GM18502 (cell line): ENCODE measurements at regions not wholly inside any gene's neighbourhood (a gene's known extent, or its start where the extent isn't known, plus 50 kb on each side); places are given as distances from the start of the nearest gene placed in this dataset.
"Not testable (repeated sequence)": the region's sequence is repeated elsewhere in the genome, so short reads cannot be mapped to it uniquely, and the experiment has no call there.

ENCODE experiments used
- ATAC-seq: cut with Tn5 transposase; IDR thresholded peaks from one replicate; pipeline ENCODE4 v1.9.1; 2021; ENCODE audit warnings: mild to moderate bottlenecking; ENCODE audit not compliant: unreplicated experiment, poor library complexity

DNA sequence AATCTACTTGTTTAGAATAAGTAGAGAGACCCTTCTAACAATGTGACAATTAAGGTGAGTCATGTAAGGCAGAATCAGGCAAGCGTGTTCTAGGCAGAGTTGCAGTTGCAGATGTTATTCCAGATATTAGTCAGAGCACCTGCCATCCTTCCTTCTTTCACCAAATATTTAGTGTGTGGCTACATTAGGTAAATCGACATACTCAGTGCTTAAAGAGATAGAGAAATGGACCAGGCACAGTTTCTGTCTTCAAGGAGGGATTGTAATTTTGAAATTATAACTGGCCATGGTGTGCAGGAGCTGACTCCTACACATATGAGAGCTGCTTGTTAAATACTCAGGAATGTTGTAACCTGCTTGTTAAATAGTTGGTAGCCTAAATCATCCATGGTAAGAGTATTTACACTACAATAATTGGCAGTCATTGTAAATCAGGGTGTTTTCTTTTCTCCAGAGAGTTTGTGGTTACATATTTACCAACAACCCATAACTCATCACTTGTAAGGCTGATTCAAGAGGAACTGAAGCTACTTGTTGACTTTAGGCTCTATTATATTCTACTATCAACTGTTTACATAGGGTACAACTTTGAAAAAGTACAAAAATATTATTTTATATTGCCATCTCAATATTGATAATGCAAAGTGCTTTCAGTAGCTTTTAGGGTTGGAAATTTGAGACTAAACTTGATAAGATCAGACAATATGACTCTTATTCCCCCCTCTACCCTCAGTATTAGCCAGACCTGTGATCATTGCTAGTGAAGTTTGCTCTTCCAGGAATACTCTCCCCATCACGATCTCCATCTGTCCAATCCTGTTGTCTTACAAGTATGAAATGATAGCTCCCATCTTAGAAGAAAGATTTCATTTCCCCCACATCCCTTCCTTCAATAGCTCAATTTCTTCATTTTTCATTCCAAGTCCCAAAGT lies 607.1 kb downstream of the COL12A1 start:
- ATAC-seq: peak; percentile 97

DNA sequence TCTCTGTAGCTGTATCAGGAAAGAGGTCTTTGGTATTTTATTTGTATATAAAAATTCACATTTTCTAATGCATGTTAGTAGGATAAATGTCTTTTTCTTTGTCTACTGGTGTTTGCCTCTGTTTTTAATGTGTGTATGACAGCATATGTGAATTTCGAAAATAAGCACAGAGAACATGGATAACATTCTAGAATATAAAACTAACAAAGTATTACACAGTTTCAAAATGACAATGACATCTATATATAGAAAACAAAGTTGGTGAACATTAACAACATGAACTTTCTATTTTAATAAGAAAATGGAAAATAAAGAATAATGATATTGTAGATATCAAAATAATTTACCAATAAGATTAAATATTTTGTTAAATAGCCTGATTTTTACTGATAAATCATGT lies 608.0 kb downstream of the COL12A1 start:
- ATAC-seq: peak; percentile 41

DNA sequence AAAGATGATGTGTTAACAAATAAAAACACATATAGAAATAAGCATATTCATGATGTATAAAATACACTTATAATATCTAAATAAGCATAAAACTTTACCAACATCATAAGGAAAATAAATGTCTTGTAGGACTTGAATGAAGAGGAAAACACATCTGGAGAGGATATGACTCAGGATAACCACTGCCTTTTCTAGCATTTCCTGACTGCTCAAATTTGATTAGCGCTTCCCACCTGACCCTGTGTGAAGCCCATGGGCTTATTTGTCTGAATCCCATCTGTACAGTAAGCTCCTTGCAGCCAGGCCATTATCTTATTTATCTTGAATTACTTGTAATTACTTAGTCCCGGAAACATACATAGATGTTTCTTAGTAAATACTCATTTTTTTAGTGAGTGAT lies 608.6 kb downstream of the COL12A1 start:
- ATAC-seq: no peak

DNA sequence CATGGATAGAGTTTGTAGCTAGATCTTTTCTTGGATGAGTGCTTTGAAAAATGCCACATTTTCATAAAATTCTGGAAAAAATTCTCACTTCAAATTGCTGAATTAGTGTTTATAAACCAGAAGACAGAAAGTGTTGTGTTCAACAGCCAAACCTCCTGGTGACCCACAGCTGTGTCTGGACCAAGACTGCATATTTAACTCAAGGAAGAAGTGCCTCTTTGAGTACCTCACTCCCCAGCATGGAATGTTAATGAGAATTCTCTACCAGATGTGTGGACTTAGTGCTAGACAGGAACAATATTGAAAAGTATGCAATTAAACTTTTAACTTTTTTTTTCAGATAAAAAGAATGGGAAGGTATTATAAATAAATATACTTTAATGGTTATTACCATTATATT lies 609.3 kb downstream of the COL12A1 start:
- no peak for ATAC-seq

DNA sequence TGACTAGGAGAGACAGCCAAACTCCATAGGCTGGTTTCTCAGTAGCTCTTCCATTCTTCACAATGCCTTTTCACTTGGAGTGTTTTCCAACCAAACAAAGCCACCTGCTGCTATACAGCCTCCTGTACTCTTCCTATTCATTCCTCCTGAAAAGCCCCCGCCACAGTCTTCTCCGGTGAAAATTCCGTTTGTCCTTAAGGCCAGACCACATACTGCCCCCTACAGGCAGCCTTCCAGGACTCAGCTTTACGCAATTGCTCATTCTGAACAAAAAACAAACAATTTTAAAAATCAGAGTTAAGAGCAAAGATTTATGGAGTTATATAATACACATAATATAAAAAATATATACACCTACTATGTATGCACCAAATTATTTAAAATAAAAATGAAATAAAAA lies 611.5 kb downstream of the COL12A1 start:
- ATAC-seq: not testable (repeated sequence)

DNA sequence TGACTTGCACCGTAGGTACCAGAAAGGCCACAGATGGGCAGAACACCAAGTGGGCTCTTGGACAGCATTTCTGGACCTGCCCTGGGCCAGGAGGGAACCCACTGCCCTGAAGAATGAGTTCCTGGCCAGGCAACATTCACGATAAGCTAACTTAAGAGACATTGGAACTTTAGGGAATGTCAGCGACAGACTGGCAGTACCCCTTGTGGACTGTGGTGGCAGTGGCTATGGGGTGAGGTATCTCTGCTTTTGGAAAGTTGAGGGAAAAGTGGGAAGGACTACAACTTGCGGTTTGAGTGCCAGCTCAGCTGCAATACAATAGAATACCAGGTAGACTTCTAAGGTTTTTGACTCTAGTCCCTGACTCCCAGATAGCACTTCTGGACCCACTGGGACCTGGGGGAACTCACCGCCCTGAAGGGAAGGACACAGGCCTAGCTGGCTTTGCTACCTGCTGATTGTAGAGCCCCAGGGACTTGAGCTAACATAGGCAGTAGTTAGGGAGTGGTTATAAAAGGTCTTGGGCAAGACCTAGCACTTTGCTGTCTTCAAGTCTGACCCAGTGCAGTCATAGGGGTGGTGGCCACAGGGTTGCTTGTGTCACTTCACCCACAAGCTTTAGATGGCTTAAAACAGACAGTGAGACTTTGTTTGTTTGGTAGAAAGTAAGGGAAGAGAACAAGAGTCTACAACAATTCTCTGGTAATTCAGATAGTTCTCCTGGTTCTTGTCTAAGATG lies 617.6 kb downstream of the COL12A1 start:
- no peak for ATAC-seq

DNA sequence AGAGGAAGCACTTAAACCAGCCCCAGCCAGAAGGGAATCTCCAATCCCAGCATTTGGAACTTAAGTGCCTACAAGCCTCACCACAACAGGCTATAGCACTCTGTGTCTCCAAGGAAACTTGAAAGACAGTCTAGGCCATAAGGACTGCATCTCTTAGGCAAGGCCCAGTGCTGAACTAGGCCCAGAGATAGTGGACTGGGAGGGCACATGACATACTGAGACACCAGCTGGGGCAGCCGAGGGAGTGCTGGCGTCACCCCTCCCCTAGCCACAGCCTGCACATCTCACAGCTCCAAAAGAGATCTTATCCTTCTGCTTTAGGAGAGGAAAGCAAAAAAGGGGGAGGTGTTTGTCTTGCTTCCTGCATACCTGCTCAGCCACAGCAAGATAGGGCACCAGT lies 618.5 kb downstream of the COL12A1 start:
- no peak for ATAC-seq

DNA sequence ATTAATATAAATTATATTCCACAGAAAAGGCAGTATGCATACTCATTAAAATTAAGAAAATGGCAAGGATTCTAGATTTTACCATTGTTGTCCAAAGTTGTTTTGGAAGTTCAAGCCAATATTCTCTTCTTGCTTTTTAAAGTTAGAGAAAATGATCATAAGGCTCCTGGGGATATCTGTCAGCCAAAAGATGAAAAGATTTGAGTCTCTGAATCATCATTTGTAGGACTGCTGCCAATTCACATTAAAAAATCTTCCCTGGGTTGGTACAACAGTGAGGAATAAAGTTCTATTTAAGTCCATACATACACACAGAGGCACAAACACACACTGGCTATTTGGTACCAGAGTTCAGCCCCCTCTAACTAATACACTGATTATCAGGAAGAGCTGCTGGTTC lies 620.1 kb downstream of the COL12A1 start:
- ATAC-seq: no peak

DNA sequence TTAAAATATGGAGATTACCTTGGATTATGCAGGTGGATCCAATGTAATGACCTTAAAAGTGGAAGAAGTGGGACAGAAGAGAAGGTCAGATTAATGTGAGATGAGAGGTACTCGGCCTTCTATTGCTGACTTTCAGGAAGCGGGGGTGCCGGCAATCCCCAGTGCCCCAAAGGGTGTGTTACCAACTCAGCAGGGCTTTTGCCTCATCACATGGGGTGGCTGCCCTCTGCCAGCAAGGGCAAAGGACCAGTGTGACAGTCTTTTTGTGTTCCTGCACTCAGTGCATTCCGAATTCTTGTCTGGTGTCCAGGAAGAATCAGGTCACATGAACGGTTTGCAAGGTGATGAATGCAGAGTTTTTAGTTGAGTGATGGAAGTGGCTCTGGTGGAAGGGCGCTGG lies 624.2 kb downstream of the COL12A1 start:
- ATAC-seq: no peak

DNA sequence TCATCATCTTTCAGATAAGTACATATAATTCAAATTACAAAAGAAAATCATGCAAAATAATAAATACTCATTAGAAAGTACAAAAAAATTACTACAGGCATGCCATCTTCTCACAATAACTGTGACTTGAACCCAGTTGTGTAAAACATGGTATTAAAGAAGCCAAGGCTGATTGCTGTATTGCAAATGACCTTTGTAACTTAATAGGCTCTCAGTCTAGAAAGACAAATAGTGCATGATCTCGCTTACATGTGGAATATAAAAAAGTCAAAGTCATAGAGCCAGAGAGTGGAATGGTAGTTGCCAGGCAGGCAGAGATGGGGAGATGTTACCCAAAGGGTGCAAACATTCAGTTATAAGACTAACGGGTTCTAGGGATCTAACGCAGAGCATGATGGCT lies 626.1 kb downstream of the COL12A1 start:
- no peak for ATAC-seq

DNA sequence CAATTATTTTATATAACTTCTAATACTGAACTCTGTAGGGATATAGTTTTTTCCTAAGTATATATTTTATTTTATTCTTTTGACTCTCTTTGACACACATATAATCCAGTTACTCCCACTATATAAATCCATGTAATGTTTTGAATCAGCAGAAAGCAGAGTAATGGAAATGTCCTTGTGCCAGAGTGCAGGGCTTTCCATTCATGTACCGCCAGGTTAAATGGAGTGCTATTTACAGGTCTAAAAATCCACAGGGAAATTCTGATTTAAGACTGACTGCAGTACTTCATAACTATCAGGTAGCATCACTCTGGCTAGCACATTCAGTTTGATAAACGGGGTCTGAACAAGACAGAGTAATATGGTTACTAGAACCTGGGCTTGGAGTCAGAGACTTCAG lies 626.8 kb downstream of the COL12A1 start:
- no peak for ATAC-seq

DNA sequence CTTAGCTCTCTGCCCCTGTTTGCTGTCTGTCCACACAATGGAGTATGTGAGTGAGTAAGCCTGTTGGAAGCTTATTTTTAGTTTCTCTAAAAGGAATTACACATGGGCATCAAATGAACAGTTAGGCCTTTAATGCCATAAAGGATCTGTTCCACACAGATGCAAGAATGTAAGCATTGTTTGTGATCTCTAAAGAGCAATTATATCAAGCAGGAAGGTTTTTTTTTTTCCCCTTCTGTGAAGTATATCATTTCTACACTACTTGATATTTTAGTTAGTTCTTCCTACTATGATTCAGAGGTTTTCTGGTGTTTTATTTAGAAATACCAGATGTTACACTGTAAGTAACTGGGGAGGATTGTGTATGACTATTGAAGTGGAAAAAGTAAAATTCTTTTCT lies 627.5 kb downstream of the COL12A1 start:
- no peak for ATAC-seq

DNA sequence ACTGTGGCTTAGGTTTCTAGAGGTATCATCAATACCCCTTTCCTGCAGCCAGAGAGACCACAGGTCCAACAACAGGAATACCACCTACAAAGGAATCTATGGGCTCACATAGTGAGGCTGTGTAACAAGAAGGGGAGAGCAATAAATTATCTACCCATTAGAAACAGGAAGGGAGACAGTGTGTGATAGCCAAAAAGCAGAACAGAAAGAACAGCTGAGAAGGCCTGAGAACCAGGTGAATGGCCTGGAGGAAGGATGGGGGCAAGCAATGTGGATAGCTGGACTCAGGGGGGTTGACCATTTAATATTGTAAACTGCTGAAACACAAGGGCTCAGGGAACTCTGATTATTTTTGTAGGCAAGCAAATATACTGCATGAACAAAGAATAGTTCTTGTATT lies 628.2 kb downstream of the COL12A1 start:
- peak; percentile 86 for ATAC-seq

DNA sequence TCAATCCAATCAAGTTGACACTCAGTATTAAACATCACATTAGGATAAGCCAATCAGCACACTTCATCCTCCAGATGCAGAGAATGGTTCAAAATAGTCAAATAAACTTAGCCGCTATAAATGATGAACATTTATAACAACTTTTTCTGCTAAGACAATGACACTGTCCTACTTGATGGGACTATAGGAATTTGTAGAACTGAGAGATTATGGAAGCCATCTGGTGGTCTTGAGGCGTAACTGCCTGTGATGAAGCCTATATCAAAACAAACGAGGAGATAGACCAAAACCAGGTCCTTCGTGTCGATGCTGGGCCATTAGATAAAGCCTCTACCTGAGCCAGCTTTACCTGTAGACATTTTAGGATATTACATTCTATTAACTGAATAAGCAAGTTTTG lies 631.1 kb downstream of the COL12A1 start:
- peak; percentile 62 for ATAC-seq

DNA sequence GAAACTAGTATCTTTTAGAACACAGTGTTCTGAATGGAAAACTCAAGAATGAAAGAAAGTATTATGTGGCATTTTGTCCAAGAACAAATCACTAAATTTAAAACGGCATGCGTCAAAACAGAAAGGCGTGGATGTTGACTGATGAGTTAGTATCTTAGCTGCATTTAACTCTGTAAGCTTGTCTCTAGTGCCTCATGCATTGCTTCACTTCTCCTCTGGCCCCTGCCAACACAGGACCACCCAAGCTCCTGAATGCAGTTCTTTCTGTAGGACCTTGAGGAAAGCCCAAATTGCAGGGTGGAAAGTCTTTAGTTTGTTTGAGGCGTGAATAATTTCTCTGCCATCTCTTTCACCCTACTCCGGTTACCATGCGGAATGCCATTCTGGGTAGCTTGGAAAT lies 632.2 kb downstream of the COL12A1 start:
- no peak for ATAC-seq

DNA sequence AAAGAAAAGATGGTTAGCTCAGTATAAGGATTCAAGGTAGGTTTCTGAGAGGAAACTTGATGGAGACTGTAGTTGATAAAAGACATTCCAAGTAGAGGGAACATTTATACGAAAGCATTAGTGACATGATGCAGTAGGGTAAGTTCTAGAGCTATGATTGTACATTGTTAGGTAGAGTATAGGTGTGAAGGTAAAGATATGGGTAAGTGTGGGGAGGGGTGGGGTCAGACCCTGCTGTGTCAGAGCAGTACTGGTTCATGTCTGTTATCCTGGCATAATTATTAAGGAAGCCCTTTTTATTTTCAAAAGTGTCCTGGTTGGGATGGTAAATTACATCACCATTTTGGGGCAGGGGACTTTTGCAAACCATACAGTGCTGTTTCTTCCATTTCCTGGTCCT lies 635.8 kb downstream of the COL12A1 start:
- ATAC-seq: no peak

DNA sequence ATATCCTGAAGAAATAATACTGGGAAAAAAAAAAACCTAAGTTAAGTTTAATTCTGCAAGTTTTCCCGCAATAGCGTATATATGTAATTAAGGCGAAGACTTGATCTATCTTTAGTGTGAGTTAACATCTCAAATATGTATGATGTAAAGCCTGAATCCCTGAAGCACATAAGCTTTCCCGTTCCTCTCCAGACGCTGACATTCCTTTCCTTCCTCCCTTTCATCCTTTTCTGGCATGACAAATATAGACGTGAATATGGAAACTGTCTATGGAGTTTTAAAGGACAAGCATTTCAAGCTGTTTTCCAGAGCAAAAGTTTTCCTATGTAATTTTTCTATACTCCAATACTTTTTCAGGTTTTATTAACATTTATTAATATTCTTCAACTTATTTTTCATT lies 637.0 kb downstream of the COL12A1 start:
- ATAC-seq: no peak

DNA sequence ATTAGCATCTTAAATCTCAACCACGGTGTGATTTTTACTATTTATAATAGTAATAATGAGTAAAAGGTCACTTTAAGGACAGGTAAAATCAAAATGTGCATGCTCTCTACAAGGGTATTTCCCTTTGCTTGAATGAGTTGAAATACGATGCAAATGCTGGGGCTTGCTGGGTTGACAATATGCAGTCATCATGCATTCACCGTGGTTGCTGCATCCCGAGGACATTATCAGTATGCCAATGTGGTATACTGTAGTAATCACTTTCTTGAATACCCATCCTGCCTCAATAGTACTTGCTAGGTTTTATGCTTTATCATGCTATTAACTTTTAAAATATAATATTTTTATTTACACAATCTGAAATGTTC lies 637.9 kb downstream of the COL12A1 start:
- ATAC-seq: not testable (repeated sequence)

DNA sequence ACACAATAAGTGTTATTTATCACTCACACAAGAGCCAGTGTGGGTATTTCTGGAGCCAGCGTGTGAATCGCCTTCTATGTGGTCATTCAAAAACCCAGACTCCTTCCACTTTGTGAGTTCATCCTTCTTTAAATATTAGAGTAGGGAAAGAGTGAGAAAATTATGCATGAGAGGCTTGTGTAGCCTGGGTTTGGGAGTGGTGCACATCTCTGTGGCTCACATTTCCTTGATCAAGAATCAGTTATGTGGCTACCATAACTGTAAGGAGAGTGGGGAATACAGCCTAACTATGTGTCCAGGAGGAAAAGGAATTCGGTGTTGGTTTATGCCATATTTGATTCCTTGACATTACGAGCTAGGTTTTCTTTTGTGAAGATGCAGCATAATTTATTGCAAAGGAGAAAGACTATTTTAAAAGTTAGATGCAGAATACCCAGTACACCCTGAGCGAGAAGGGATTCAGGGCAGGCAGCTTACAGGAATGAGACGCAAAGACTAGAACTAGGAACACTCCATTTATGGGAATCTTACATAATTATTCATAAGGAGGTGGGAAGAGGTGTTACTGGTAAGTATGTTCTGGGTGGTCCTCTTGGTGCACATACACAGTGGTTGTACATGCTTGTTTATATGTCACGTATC lies 638.5 kb downstream of the COL12A1 start:
- no peak for ATAC-seq

DNA sequence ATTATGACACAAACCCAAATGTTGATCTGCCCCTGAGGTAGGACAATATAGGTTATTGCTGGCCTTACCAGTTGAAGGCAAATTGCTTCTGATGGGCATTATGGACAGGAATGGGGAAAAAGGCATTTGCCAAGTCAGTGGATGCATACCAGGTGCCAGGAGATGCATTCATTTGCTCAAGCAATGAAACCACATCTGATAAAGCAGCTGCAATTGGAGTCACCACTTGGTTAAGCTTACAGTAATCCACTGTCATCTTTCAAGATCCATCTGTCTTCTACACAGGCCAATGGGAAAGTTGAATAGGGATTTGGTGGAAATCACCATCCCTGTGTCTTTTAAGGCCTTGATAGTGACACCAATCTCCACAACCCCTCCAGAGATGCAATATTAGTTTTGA lies 648.6 kb downstream of the COL12A1 start:
- ATAC-seq: no peak

DNA sequence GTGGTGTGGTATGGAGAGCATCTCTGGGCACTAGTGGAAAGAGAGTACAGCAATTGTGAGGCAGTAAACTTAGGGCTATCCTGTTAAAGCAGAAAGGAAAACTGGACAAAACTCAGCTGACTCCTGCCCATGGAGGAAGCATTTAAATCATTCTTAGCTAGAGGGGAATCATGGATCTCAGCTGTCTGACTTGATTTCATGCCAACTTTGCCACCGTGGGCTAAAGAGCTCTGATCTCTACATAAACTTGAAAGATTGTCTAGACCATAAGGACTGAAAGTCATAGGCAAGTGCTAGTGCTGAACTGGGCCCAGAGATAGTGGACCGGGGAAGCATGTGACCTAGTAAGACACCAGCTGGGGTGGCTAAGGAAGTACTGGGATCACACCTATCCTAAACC lies 651.8 kb downstream of the COL12A1 start:
- no peak for ATAC-seq
